Activated naive CD8-positive, alpha-beta T cell treated with anti-CD3 and anti-CD28 coated beads for 36 hours (primary cell): ENCODE measurements at regions not wholly inside any gene's neighbourhood (a gene's known extent, or its start where the extent isn't known, plus 50 kb on each side); places are given as distances from the start of the nearest gene placed in this dataset.
"Not testable (repeated sequence)": the region's sequence is repeated elsewhere in the genome, so short reads cannot be mapped to it uniquely, and the experiment has no call there.

Experiments
- DNase-seq: peaks from one replicate; pipeline ENCODE4 v3.0.0; 2021
- H3K27ac Mint-ChIP-seq: one replicate; pipeline ENCODE4 v1.8.0; 2022; ENCODE audit warnings: mild to moderate bottlenecking, moderate library complexity, mixed read lengths
- H3K27me3 Mint-ChIP-seq: one replicate; pipeline ENCODE4 v1.8.0; 2022; ENCODE audit warnings: mild to moderate bottlenecking, mixed read lengths
- H3K36me3 Mint-ChIP-seq: one replicate; pipeline ENCODE4 v1.8.0; 2021; ENCODE audit warnings: mild to moderate bottlenecking, mixed read lengths
- H3K4me1 Mint-ChIP-seq: one replicate; pipeline ENCODE4 v1.8.0; 2021; ENCODE audit warnings: mixed read lengths
- H3K4me3 Mint-ChIP-seq: one replicate; pipeline ENCODE4 v1.8.0; 2022; ENCODE audit warnings: mild to moderate bottlenecking, moderate library complexity, mixed read lengths
- H3K9me3 Mint-ChIP-seq: one replicate; pipeline ENCODE4 v1.8.0; 2022; ENCODE audit warnings: mixed read lengths

- H3K4me1 Mint-ChIP-seq: no peaks in the 10 kb centered on the region
- DNase-seq: no peak
- H3K36me3 Mint-ChIP-seq: no peaks in the 10 kb centered on the region
- peaks cover 6% of the 10 kb centered on the region for H3K9me3 Mint-ChIP-seq
- peaks cover 6% of the 10 kb centered on the region for H3K27me3 Mint-ChIP-seq
- H3K27ac Mint-ChIP-seq: no peak overlapping the region
- no peak overlapping the region for H3K4me3 Mint-ChIP-seq
These were observed 601.3 kb downstream of the ETS1 start for GRCh38 chr11:127986073-127986472.

GRCh38 chr11:127972816-127973215 lies 614.5 kb downstream of the ETS1 start:
- Mint-ChIP-seq H3K9me3 (peaks cover 1% of the 10 kb centered on the region), H3K36me3 (no peaks in the 10 kb centered on the region), H3K27me3 (peaks cover 27% of the 10 kb centered on the region), H3K4me3 (no peak overlapping the region), H3K27ac (no peak overlapping the region), H3K4me1 (no peaks in the 10 kb centered on the region)
- DNase-seq: no peak

GRCh38 chr11:127971448-127971847 lies 615.9 kb downstream of the ETS1 start:
- DNase-seq: no peak
- no peak overlapping the region for H3K27ac Mint-ChIP-seq
- H3K27me3 Mint-ChIP-seq: peaks cover 27% of the 10 kb centered on the region
- no peaks in the 10 kb centered on the region for H3K36me3 Mint-ChIP-seq
- peaks cover 1% of the 10 kb centered on the region for H3K9me3 Mint-ChIP-seq
- H3K4me3 Mint-ChIP-seq: no peak overlapping the region
- H3K4me1 Mint-ChIP-seq: no peaks in the 10 kb centered on the region

GRCh38 chr11:127966821-127967220 lies 620.5 kb downstream of the ETS1 start:
- Mint-ChIP-seq H3K27me3 (peaks cover 26% of the 10 kb centered on the region), H3K36me3 (no peaks in the 10 kb centered on the region), H3K4me3 (no peak overlapping the region), H3K27ac (no peak overlapping the region), H3K9me3 (no peaks in the 10 kb centered on the region), H3K4me1 (no peaks in the 10 kb centered on the region)
- no peak for DNase-seq

GRCh38 chr11:127965939-127966668 lies 621.3 kb downstream of the ETS1 start:
- DNase-seq: no peak
- Mint-ChIP-seq H3K4me3 (no peak overlapping the region), H3K36me3 (no peaks in the 10 kb centered on the region), H3K27me3 (peaks cover 24% of the 10 kb centered on the region), H3K9me3 (no peaks in the 10 kb centered on the region), H3K27ac (no peak overlapping the region), H3K4me1 (no peaks in the 10 kb centered on the region)

- no peak overlapping the region for H3K4me3 Mint-ChIP-seq
- H3K27me3 Mint-ChIP-seq: peaks cover 11% of the 10 kb centered on the region
- H3K4me1 Mint-ChIP-seq: no peaks in the 10 kb centered on the region
- H3K27ac Mint-ChIP-seq: no peak overlapping the region
- DNase-seq: no peak
- H3K9me3 Mint-ChIP-seq: no peaks in the 10 kb centered on the region
- H3K36me3 Mint-ChIP-seq: no peaks in the 10 kb centered on the region
These were observed 624.9 kb downstream of the ETS1 start for GRCh38 chr11:127962416-127962815.

- no peak overlapping the region for H3K4me3 Mint-ChIP-seq
- H3K36me3 Mint-ChIP-seq: no peaks in the 10 kb centered on the region
- H3K27ac Mint-ChIP-seq: no peak overlapping the region
- no peak for DNase-seq
- no peaks in the 10 kb centered on the region for H3K4me1 Mint-ChIP-seq
- peaks cover 2% of the 10 kb centered on the region for H3K9me3 Mint-ChIP-seq
- H3K27me3 Mint-ChIP-seq: peaks cover 15% of the 10 kb centered on the region
These were observed 637.2 kb downstream of the ETS1 start for GRCh38 chr11:127950162-127950561.

GRCh38 chr11:127943763-127944162 lies 643.6 kb downstream of the ETS1 start:
- Mint-ChIP-seq H3K4me3 (no peak overlapping the region), H3K27me3 (peaks cover 14% of the 10 kb centered on the region), H3K27ac (no peak overlapping the region), H3K36me3 (no peaks in the 10 kb centered on the region), H3K4me1 (peaks cover 5% of the 10 kb centered on the region), H3K9me3 (no peaks in the 10 kb centered on the region)
- no peak for DNase-seq

GRCh38 chr11:127943152-127943551 lies 644.2 kb downstream of the ETS1 start:
- Mint-ChIP-seq H3K4me1 (peaks cover 5% of the 10 kb centered on the region), H3K27me3 (peaks cover 8% of the 10 kb centered on the region), H3K4me3 (no peak overlapping the region), H3K27ac (no peak overlapping the region), H3K36me3 (no peaks in the 10 kb centered on the region), H3K9me3 (no peaks in the 10 kb centered on the region)
- no peak for DNase-seq

- H3K9me3 Mint-ChIP-seq, H3K4me1 Mint-ChIP-seq, H3K36me3 Mint-ChIP-seq, DNase-seq, H3K27ac Mint-ChIP-seq, H3K4me3 Mint-ChIP-seq: not testable (repeated sequence)
- peaks cover 15% of the 10 kb centered on the region for H3K27me3 Mint-ChIP-seq
These were observed 645.8 kb downstream of the ETS1 start for GRCh38 chr11:127941554-127941953.

GRCh38 chr11:127939000-127939399 lies 648.4 kb downstream of the ETS1 start:
- Mint-ChIP-seq H3K4me3 (no peak overlapping the region), H3K36me3 (no peaks in the 10 kb centered on the region), H3K9me3 (no peaks in the 10 kb centered on the region), H3K4me1 (peaks cover 4% of the 10 kb centered on the region), H3K27ac (no peak overlapping the region), H3K27me3 (peaks cover 18% of the 10 kb centered on the region)
- DNase-seq: no peak

GRCh38 chr11:127935081-127935480 lies 652.3 kb downstream of the ETS1 start:
- no peaks in the 10 kb centered on the region for H3K9me3 Mint-ChIP-seq
- H3K36me3 Mint-ChIP-seq: no peaks in the 10 kb centered on the region
- no peak for DNase-seq
- H3K27me3 Mint-ChIP-seq: peaks cover 15% of the 10 kb centered on the region
- H3K27ac Mint-ChIP-seq: no peak overlapping the region
- no peak overlapping the region for H3K4me3 Mint-ChIP-seq
- H3K4me1 Mint-ChIP-seq: no peaks in the 10 kb centered on the region

GRCh38 chr11:127933961-127934360 lies 653.4 kb downstream of the ETS1 start:
- H3K4me1 Mint-ChIP-seq, H3K9me3 Mint-ChIP-seq, H3K4me3 Mint-ChIP-seq, H3K27ac Mint-ChIP-seq, H3K36me3 Mint-ChIP-seq, DNase-seq: not testable (repeated sequence)
- H3K27me3 Mint-ChIP-seq: peaks cover 20% of the 10 kb centered on the region

- no peak for DNase-seq
- H3K9me3 Mint-ChIP-seq: no peaks in the 10 kb centered on the region
- H3K36me3 Mint-ChIP-seq: no peaks in the 10 kb centered on the region
- H3K27ac Mint-ChIP-seq: no peak overlapping the region
- H3K4me1 Mint-ChIP-seq: no peaks in the 10 kb centered on the region
- H3K27me3 Mint-ChIP-seq: peaks cover 24% of the 10 kb centered on the region
- H3K4me3 Mint-ChIP-seq: no peak overlapping the region
These were observed 655.6 kb downstream of the ETS1 start for GRCh38 chr11:127931803-127932202.

- Mint-ChIP-seq H3K4me1 (no peaks in the 10 kb centered on the region), H3K27me3 (peaks cover 19% of the 10 kb centered on the region), H3K36me3 (no peaks in the 10 kb centered on the region), H3K27ac (no peak overlapping the region), H3K4me3 (no peak overlapping the region), H3K9me3 (peaks cover 2% of the 10 kb centered on the region)
- DNase-seq: no peak
These were observed 660.6 kb downstream of the ETS1 start for GRCh38 chr11:127926721-127927120.

- H3K27ac Mint-ChIP-seq: no peak overlapping the region
- H3K4me1 Mint-ChIP-seq: no peaks in the 10 kb centered on the region
- H3K9me3 Mint-ChIP-seq: peaks cover 4% of the 10 kb centered on the region
- no peaks in the 10 kb centered on the region for H3K36me3 Mint-ChIP-seq
- no peak for DNase-seq
- H3K4me3 Mint-ChIP-seq: no peak overlapping the region
- peaks cover 29% of the 10 kb centered on the region for H3K27me3 Mint-ChIP-seq
These were observed 661.9 kb downstream of the ETS1 start for GRCh38 chr11:127925475-127925874.
